NCI-H1694 (cell line): ENCODE measurements at regions not wholly inside any gene's neighbourhood (a gene's known extent, or its start where the extent isn't known, plus 50 kb on each side); places are given as distances from the start of the nearest gene placed in this dataset.
"Not testable (repeated sequence)": the region's sequence is repeated elsewhere in the genome, so short reads cannot be mapped to it uniquely, and the experiment has no call there.

Experiments used
- DNase-seq: peaks from one replicate; lab custom pipeline; 2025; lab: John Stamatoyannopoulos, UW

GRCh38 chr10:131020775-131021174, 290.7 kb downstream of the TCERG1L start:
- no peak for DNase-seq

GRCh38 chr10:131021246-131021895, 290.1 kb downstream of the TCERG1L start:
- no peak for DNase-seq

- no peak for DNase-seq
These were observed 289.6 kb downstream of the TCERG1L start for GRCh38 chr10:131021969-131022368.

- no peak for DNase-seq
These were observed 289.2 kb downstream of the TCERG1L start for GRCh38 chr10:131022369-131022768.

GRCh38 chr10:131022981-131023380, 288.5 kb downstream of the TCERG1L start:
- no peak for DNase-seq

- no peak for DNase-seq
These were observed 287.0 kb downstream of the TCERG1L start for GRCh38 chr10:131024259-131025131.

- DNase-seq: no peak
These were observed 286.2 kb downstream of the TCERG1L start for GRCh38 chr10:131025333-131025732.

GRCh38 chr10:131027256-131027655, 284.3 kb downstream of the TCERG1L start:
- DNase-seq: no peak

- no peak for DNase-seq
These were observed 280.2 kb downstream of the TCERG1L start for GRCh38 chr10:131031346-131031745.

- DNase-seq: no peak
These were observed 279.0 kb downstream of the TCERG1L start for GRCh38 chr10:131032329-131033165.

GRCh38 chr10:131033166-131034085, 278.1 kb downstream of the TCERG1L start:
- no peak for DNase-seq

- DNase-seq: no peak
These were observed 277.1 kb downstream of the TCERG1L start for GRCh38 chr10:131034451-131034850.

- DNase-seq: no peak
These were observed 275.7 kb downstream of the TCERG1L start for GRCh38 chr10:131035779-131036178.

- no peak for DNase-seq
These were observed 273.5 kb downstream of the TCERG1L start for GRCh38 chr10:131038056-131038455.

GRCh38 chr10:131041031-131041430, 270.5 kb downstream of the TCERG1L start:
- no peak for DNase-seq

GRCh38 chr10:131041441-131041840, 270.1 kb downstream of the TCERG1L start:
- no peak for DNase-seq

GRCh38 chr10:131042015-131042414, 269.5 kb downstream of the TCERG1L start:
- not testable (repeated sequence) for DNase-seq
